Mesenchymal stem cell (in vitro differentiated cells and primary cell): ENCODE measurements at regions not wholly inside any gene's neighbourhood (a gene's known extent, or its start where the extent isn't known, plus 50 kb on each side); places are given as distances from the start of the nearest gene placed in this dataset.
A peak's percentile ranks its signal among the peaks of the same experiment; 100 is the strongest.
"Not testable (repeated sequence)": the region's sequence is repeated elsewhere in the genome, so short reads cannot be mapped to it uniquely, and the experiment has no call there.

Experiments
- DNase-seq: peaks from one replicate; pipeline ENCODE4 v3.0.0-alpha.2; 2013
- H2AFZ ChIP-seq: one replicate; pipeline ENCODE4 v1.6.1; 2013; ENCODE audit warnings: low read depth, mild to moderate bottlenecking, control low read depth, inconsistent platforms, low read length, moderate library complexity
- H2AK5ac ChIP-seq: 2 replicates; pipeline ENCODE4 v1.6.1; 2013; ENCODE audit warnings: low read length, moderate library complexity, mild to moderate bottlenecking, inconsistent platforms; ENCODE audit not compliant: severe bottlenecking
- H2BK120ac ChIP-seq: one replicate; pipeline ENCODE4 v1.6.1; 2013; ENCODE audit warnings: low read depth, mild to moderate bottlenecking, inconsistent platforms, low read length, moderate library complexity
- H2BK12ac ChIP-seq, 2 experiments: one replicate each; pipeline ENCODE4 v1.6.1; 2013; ENCODE audit warnings: inconsistent platforms in 2 of 2, low read length in 2 of 2, mild to moderate bottlenecking in 2 of 2, moderate library complexity in 2 of 2, control low read depth in 1 of 2
- H2BK15ac ChIP-seq: one replicate; pipeline ENCODE4 v1.6.1; 2013; ENCODE audit warnings: mild to moderate bottlenecking, low read depth, inconsistent platforms; ENCODE audit not compliant: poor library complexity, severe bottlenecking
- H2BK5ac ChIP-seq: 2 replicates; pipeline ENCODE4 v1.6.1; 2013; ENCODE audit warnings: low read depth, mild to moderate bottlenecking, low read length, control low read depth, inconsistent platforms; ENCODE audit not compliant: poor library complexity, severe bottlenecking
- H3K14ac ChIP-seq, 2 experiments: one replicate each; pipeline ENCODE4 v1.6.1; 2013; ENCODE audit warnings: inconsistent platforms in 2 of 2, low read length in 2 of 2, control low read depth in 1 of 2, mild to moderate bottlenecking in 1 of 2, moderate library complexity in 1 of 2
- H3K18ac ChIP-seq, 2 experiments: one replicate each; pipeline ENCODE4 v1.6.1; 2013; ENCODE audit warnings: inconsistent platforms in 2 of 2, low read length in 2 of 2, control low read depth in 1 of 2, low read depth in 1 of 2, mild to moderate bottlenecking in 1 of 2
- H3K23ac ChIP-seq, 2 experiments: one replicate each; pipeline ENCODE4 v1.6.1; 2013; ENCODE audit warnings: inconsistent platforms in 2 of 2, low read length in 2 of 2, mild to moderate bottlenecking in 2 of 2, moderate library complexity in 2 of 2, control low read depth in 1 of 2
- H3K27ac ChIP-seq: 2 replicates; pipeline ENCODE4 v1.5.1; 2013; ENCODE audit warnings: mild to moderate bottlenecking, moderate library complexity, low read length, control low read depth, inconsistent platforms; ENCODE audit not compliant: poor library complexity, severe bottlenecking
- H3K27me3 ChIP-seq, 2 experiments: 2 replicates each; pipeline versions ENCODE4 v1.6.1 to v1.7.0; 2013; ENCODE audit warnings: low read length in 2 of 2, mild to moderate bottlenecking in 2 of 2, moderate library complexity in 2 of 2, control low read depth in 1 of 2, inconsistent platforms in 1 of 2; ENCODE audit not compliant: control insufficient read depth in 1 of 2, insufficient read depth in 1 of 2
- H3K36me3 ChIP-seq, 2 experiments: 2 replicates each; pipeline versions ENCODE4 v1.6.1 to v1.7.0; 2013; ENCODE audit warnings: low read length in 2 of 2, control low read depth in 1 of 2, inconsistent platforms in 1 of 2, low read depth in 1 of 2, mild to moderate bottlenecking in 1 of 2; ENCODE audit not compliant: insufficient read depth in 2 of 2, control insufficient read depth in 1 of 2
- H3K4ac ChIP-seq, 2 experiments: one replicate each; pipeline ENCODE4 v1.6.1; 2013; ENCODE audit warnings: inconsistent platforms in 2 of 2, low read length in 2 of 2, mild to moderate bottlenecking in 2 of 2, moderate library complexity in 2 of 2, control low read depth in 1 of 2, low read depth in 1 of 2
- H3K4me1 ChIP-seq: 2 replicates; pipeline ENCODE4 v1.6.1; 2013; ENCODE audit warnings: low read depth, low read length, control low read depth; ENCODE audit not compliant: control insufficient read depth, insufficient read depth
- H3K4me2 ChIP-seq: 2 replicates; pipeline ENCODE4 v1.6.1; 2013; ENCODE audit warnings: low read length, mild to moderate bottlenecking, inconsistent platforms; ENCODE audit not compliant: poor library complexity, severe bottlenecking
- H3K4me3 ChIP-seq, 2 experiments: 2 replicates each; pipeline versions ENCODE4 v1.5.1 to v1.7.0; 2013; ENCODE audit warnings: low read length in 2 of 2, mild to moderate bottlenecking in 2 of 2, control low read depth in 1 of 2, low read depth in 1 of 2; ENCODE audit not compliant: insufficient read depth in 1 of 2
- H3K79me1 ChIP-seq: replicated peaks from 2 replicates; pipeline ENCODE4 v1.6.1; 2013; ENCODE audit warnings: mild to moderate bottlenecking, control low read depth, low read length, inconsistent platforms; ENCODE audit not compliant: poor library complexity, severe bottlenecking
- H3K9ac ChIP-seq: 2 replicates; pipeline ENCODE4 v1.7.0; 2013; ENCODE audit warnings: mild to moderate bottlenecking, low read length, moderate library complexity
- H3K9me3 ChIP-seq: 2 replicates; pipeline ENCODE4 v1.7.0; 2013; ENCODE audit warnings: mild to moderate bottlenecking, low read length; ENCODE audit not compliant: control insufficient read depth
- H4K8ac ChIP-seq: one replicate; pipeline ENCODE4 v1.6.1; 2013; ENCODE audit warnings: inconsistent platforms, mild to moderate bottlenecking, low read length, moderate library complexity
- H4K91ac ChIP-seq: one replicate; pipeline ENCODE4 v1.6.1; 2013; ENCODE audit warnings: mild to moderate bottlenecking, low read length, inconsistent platforms
- WGBS: methylation state at CpG from one replicate; pipeline ENCODE4 v1.1.7; 2013; ENCODE audit warnings: mixed read lengths; 5-methylcytosine and 5-hydroxymethylcytosine counted together

- Histone ChIP-seq H4K8ac (no peak overlapping the region), H2AK5ac (no peak overlapping the region), H3K4me2 (no peak overlapping the region), H3K9ac (no peak overlapping the region), H3K79me1 (no peaks in the 10 kb centered on the region), H3K27ac (no peak overlapping the region), H2BK15ac (no peak overlapping the region), H3K4ac (no peak overlapping the region), H2AFZ (no peak overlapping the region), H2BK120ac (no peak overlapping the region), H3K4me3 (no peak overlapping the region), H2BK5ac (no peak overlapping the region), H4K91ac (no peak overlapping the region), H3K23ac (no peak overlapping the region), H2BK12ac (no peak overlapping the region), H3K18ac (no peak overlapping the region), H3K27me3 (peaks cover 4 to 8% of the 10 kb centered on the region in 2 experiments), H3K14ac (no peak overlapping the region), H3K4me1 (peaks cover 1% of the 10 kb centered on the region), H3K36me3 (no peaks in the 10 kb centered on the region), H3K9me3 (peaks cover 27% of the 10 kb centered on the region)
- WGBS, result 60% methylated on average over 5 of the region's 5 CpGs
- no peak for DNase-seq
Measured at GRCh38 chr5:1719860-1720259, 79.8 kb downstream of the MRPL36 start.

GRCh38 chr5:1718669-1719068 is 81.0 kb downstream of the MRPL36 start:
- Histone ChIP-seq H2BK15ac (no peak overlapping the region), H3K4me2 (no peak overlapping the region), H4K8ac (no peak overlapping the region), H3K14ac (no peak overlapping the region), H4K91ac (no peak overlapping the region), H3K79me1 (no peaks in the 10 kb centered on the region), H3K4me3 (no peak overlapping the region), H2AFZ (no peak overlapping the region), H3K9ac (no peak overlapping the region), H3K27me3 (peaks cover 3 to 4% of the 10 kb centered on the region in 2 experiments), H2BK5ac (no peak overlapping the region), H2BK120ac (no peak overlapping the region), H3K27ac (no peak overlapping the region), H2AK5ac (no peak overlapping the region), H3K18ac (no peak overlapping the region), H2BK12ac (no peak overlapping the region), H3K4me1 (no peaks in the 10 kb centered on the region), H3K36me3 (no peaks in the 10 kb centered on the region), H3K4ac (no peak overlapping the region), H3K23ac (no peak overlapping the region), H3K9me3 (peaks cover 27% of the 10 kb centered on the region)
- peak; percentile 6 for DNase-seq
- WGBS, result 55% methylated on average over 3 of the region's 3 CpGs

GRCh38 chr5:1710091-1710490 is 89.5 kb downstream of the MRPL36 start:
- H2BK12ac ChIP-seq, H3K27ac ChIP-seq: not testable (repeated sequence)

GRCh38 chr5:1709171-1709803 is 90.3 kb downstream of the MRPL36 start:
- no peak overlapping the region for H3K27ac ChIP-seq
- no peak overlapping the region for H4K91ac ChIP-seq
- H2BK5ac ChIP-seq, result no peak overlapping the region
- H3K9me3 ChIP-seq, result no peaks in the 10 kb centered on the region
- no peak overlapping the region for H2BK120ac ChIP-seq
- H3K79me1 ChIP-seq, result no peaks in the 10 kb centered on the region
- H3K27me3 ChIP-seq, result peaks cover 19 to 42% of the 10 kb centered on the region in 2 experiments
- H3K18ac ChIP-seq, result no peak overlapping the region
- H3K36me3 ChIP-seq, result no peaks in the 10 kb centered on the region
- H4K8ac ChIP-seq, result peak overlapping the region; percentile 37
- H2BK15ac ChIP-seq, result no peak overlapping the region
- no peak overlapping the region for H3K4ac ChIP-seq
- H3K4me1 ChIP-seq, result peaks cover 2% of the 10 kb centered on the region
- no peak overlapping the region for H3K4me3 ChIP-seq
- 32% methylated on average over 16 of the region's 16 CpGs for WGBS
- no peak overlapping the region for H3K23ac ChIP-seq
- H2AK5ac ChIP-seq, result no peak overlapping the region
- no peak overlapping the region for H3K9ac ChIP-seq
- H3K14ac ChIP-seq, result no peak overlapping the region
- no peak overlapping the region for H2BK12ac ChIP-seq
- no peak overlapping the region for H2AFZ ChIP-seq
- no peak for DNase-seq
- no peak overlapping the region for H3K4me2 ChIP-seq

More at GRCh38 chr5:1710091-1710490, 89.5 kb downstream of the MRPL36 start:
- H2BK5ac ChIP-seq, H3K4me1 ChIP-seq, H3K4me2 ChIP-seq, H2BK120ac ChIP-seq, H3K23ac ChIP-seq, H4K8ac ChIP-seq, H3K9ac ChIP-seq, H2AK5ac ChIP-seq, H3K79me1 ChIP-seq, H3K18ac ChIP-seq, H2BK15ac ChIP-seq, H4K91ac ChIP-seq, H3K4ac ChIP-seq, H2AFZ ChIP-seq, H3K36me3 ChIP-seq, H3K9me3 ChIP-seq, H3K14ac ChIP-seq, H3K4me3 ChIP-seq, DNase-seq: not testable (repeated sequence)
- peaks cover 14 to 35% of the 10 kb centered on the region in 2 experiments for H3K27me3 ChIP-seq
- WGBS, result 10% methylated on average over 4 of the region's 21 CpGs
